Activated T-helper 17 cell treated with anti-CD3 and anti-CD28 coated beads, Interleukin-2, amount 50 U/mL, for 72 hours (primary cell): ENCODE measurements at regions not wholly inside any gene's neighbourhood (a gene's known extent, or its start where the extent isn't known, plus 50 kb on each side); places are given as distances from the start of the nearest gene placed in this dataset.
"Not testable (repeated sequence)": the region's sequence is repeated elsewhere in the genome, so short reads cannot be mapped to it uniquely, and the experiment has no call there.

Experiments used
- ATAC-seq: fragments of 150-1000 bp; cut with Tn5 transposase; replicated peaks from 2 replicates; pipeline ENCODE4 v1.10.0; 2021; ENCODE audit warnings: mild to moderate bottlenecking, moderate library complexity
- H3K27ac Mint-ChIP-seq: one replicate; pipeline ENCODE4 v1.8.0; 2022; ENCODE audit warnings: mixed read lengths
- H3K27me3 Mint-ChIP-seq: one replicate; pipeline ENCODE4 v1.8.0; 2022; ENCODE audit warnings: mixed read lengths
- H3K36me3 Mint-ChIP-seq: one replicate; pipeline ENCODE4 v1.8.0; 2022; ENCODE audit warnings: low read depth, mild to moderate bottlenecking, mixed read lengths
- H3K4me1 Mint-ChIP-seq: one replicate; pipeline ENCODE4 v1.8.0; 2022; ENCODE audit warnings: mixed read lengths
- H3K4me3 Mint-ChIP-seq: one replicate; pipeline ENCODE4 v1.8.0; 2022; ENCODE audit warnings: mild to moderate bottlenecking, mixed read lengths
- H3K9me3 Mint-ChIP-seq: one replicate; pipeline ENCODE4 v1.8.0; 2022; ENCODE audit warnings: mixed read lengths

DNA sequence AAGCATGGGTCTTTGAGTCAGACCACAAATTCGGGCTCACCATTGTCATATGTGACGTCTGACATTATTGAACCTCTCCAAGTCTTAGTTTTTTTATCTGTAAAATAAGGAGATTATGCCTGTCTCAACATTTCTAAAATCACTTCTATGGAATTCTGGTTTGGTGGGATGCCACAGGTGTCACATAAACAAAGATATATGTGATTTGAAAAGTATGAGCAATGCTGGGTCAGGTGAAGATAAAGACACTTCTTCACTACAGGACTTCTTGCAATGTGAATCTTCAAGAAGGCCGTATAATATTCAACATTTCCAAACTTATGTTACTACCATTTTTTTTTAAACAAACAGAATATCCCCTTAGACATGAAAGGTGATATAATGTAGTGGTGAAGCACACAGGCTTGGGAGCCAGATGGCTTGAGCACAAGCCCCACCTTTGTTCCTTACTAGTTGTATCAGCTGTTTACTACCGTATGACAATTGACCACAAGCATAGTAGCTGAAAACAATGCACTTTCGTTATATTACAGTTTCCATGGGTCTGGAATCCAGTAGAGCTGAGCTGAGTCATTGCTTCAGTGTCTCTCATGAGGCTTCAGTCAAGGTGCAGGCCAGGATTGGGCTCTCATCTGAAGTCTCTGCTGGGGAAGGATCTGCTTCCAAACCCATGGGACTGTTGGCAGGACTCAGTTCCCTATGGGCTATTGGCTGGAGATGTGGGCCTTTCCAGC, 87.7 kb downstream of the UTP18 start:
- Mint-ChIP-seq H3K9me3 (no peaks in the 10 kb centered on the region), H3K27me3 (peaks cover 25% of the 10 kb centered on the region), H3K27ac (no peak overlapping the region), H3K4me1 (no peaks in the 10 kb centered on the region), H3K4me3 (no peak overlapping the region), H3K36me3 (no peaks in the 10 kb centered on the region)
- no peak for ATAC-seq

DNA sequence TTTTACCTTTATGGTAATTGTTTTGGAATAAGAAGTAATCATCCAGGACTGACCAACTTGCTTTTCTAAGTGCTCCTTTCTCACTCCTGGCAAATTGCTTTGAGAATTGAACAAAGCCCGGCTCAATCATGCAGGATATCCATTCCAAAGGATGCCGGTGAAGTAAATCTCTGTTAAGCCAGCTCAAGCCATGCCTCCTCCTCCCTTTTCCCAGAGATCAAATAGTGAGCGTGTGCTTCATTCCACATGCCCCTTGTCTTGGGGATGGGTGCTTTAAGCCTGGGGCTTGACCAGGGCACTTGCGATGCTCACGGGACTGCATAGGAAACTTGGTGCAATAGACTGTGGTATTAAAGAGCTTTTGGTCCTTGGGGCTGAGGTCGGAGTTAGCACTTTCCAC, 90.7 kb downstream of the UTP18 start:
- Mint-ChIP-seq H3K27me3 (peaks cover 31% of the 10 kb centered on the region), H3K4me1 (no peaks in the 10 kb centered on the region), H3K4me3 (no peak overlapping the region), H3K36me3 (no peaks in the 10 kb centered on the region), H3K27ac (no peak overlapping the region), H3K9me3 (no peaks in the 10 kb centered on the region)
- ATAC-seq, result no peak

- Mint-ChIP-seq H3K36me3 (no peaks in the 10 kb centered on the region), H3K27ac (no peak overlapping the region), H3K9me3 (no peaks in the 10 kb centered on the region), H3K27me3 (peaks cover 34% of the 10 kb centered on the region), H3K4me1 (no peaks in the 10 kb centered on the region), H3K4me3 (no peak overlapping the region)
- ATAC-seq, result no peak
These were observed 91.5 kb downstream of the UTP18 start for GRCh38 chr17:51351890-51352289.

DNA sequence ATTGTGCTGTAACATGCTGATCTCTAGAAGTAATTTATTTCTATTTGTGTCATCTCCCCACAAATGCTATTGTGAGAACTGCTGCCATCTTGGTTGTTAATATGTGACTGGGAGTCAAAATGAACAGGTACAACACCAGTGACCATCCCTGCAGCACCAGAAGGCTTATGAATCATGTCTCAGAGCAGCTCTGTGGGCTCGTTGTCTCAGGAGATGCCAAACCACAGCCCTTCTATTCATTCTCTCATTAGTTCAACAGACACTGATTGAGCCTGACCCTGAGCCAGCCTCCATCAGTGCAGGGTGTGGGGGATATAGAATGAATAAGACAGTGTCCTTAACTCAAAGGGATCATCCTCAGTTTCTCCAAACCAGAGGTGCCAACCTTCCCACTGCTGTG, 92.5 kb downstream of the UTP18 start:
- no peaks in the 10 kb centered on the region for H3K9me3 Mint-ChIP-seq
- no peaks in the 10 kb centered on the region for H3K4me1 Mint-ChIP-seq
- H3K36me3 Mint-ChIP-seq, result no peaks in the 10 kb centered on the region
- no peak overlapping the region for H3K4me3 Mint-ChIP-seq
- ATAC-seq, result no peak
- H3K27me3 Mint-ChIP-seq, result peaks cover 34% of the 10 kb centered on the region
- H3K27ac Mint-ChIP-seq, result no peak overlapping the region

DNA sequence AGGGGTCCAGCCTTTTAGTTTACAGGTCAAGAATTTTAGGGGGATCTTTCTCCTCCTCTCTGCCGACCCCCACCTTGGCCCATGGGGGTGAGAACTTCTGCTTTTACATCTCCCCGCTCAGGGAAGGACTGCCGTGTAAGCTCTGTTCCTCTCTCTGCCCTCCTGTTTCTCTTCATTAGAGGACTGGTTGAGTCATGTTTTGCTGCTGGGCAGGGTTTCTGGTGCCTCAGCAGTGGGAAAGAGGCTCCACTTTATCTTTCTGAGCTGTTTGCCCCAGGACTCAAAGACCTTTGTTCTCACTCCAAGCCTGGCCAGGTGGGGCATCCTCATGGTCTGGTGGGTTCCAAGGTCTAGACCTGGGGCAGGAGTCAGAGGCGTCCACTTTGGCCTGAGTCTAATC, 93.0 kb downstream of the UTP18 start:
- no peak overlapping the region for H3K4me3 Mint-ChIP-seq
- H3K27me3 Mint-ChIP-seq, result peaks cover 34% of the 10 kb centered on the region
- H3K4me1 Mint-ChIP-seq, result no peaks in the 10 kb centered on the region
- ATAC-seq, result no peak
- no peaks in the 10 kb centered on the region for H3K36me3 Mint-ChIP-seq
- H3K9me3 Mint-ChIP-seq, result no peaks in the 10 kb centered on the region
- no peak overlapping the region for H3K27ac Mint-ChIP-seq

DNA sequence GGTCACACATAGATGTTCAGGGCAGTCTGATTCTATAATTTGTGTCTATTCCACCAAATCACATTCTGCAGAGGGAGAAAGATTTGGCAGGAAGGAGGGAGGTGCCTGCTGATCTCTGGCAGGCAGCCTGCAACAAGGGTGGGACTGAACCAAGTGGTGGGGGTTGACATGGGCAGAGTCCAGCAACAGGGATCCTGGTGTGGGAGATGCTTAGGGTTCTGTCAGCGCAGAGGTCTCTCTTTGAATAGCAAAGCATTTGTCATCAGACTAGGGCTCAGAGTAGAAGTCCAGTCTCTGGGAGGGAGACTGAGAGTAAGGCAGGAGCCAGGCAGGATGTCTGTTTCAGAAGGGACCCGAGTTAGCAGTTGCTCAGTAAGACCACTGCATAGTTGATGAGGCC, 94.6 kb downstream of the UTP18 start:
- peaks cover 34% of the 10 kb centered on the region for H3K27me3 Mint-ChIP-seq
- no peak overlapping the region for H3K4me3 Mint-ChIP-seq
- no peak for ATAC-seq
- no peaks in the 10 kb centered on the region for H3K9me3 Mint-ChIP-seq
- H3K4me1 Mint-ChIP-seq, result no peaks in the 10 kb centered on the region
- no peaks in the 10 kb centered on the region for H3K36me3 Mint-ChIP-seq
- H3K27ac Mint-ChIP-seq, result no peak overlapping the region

DNA sequence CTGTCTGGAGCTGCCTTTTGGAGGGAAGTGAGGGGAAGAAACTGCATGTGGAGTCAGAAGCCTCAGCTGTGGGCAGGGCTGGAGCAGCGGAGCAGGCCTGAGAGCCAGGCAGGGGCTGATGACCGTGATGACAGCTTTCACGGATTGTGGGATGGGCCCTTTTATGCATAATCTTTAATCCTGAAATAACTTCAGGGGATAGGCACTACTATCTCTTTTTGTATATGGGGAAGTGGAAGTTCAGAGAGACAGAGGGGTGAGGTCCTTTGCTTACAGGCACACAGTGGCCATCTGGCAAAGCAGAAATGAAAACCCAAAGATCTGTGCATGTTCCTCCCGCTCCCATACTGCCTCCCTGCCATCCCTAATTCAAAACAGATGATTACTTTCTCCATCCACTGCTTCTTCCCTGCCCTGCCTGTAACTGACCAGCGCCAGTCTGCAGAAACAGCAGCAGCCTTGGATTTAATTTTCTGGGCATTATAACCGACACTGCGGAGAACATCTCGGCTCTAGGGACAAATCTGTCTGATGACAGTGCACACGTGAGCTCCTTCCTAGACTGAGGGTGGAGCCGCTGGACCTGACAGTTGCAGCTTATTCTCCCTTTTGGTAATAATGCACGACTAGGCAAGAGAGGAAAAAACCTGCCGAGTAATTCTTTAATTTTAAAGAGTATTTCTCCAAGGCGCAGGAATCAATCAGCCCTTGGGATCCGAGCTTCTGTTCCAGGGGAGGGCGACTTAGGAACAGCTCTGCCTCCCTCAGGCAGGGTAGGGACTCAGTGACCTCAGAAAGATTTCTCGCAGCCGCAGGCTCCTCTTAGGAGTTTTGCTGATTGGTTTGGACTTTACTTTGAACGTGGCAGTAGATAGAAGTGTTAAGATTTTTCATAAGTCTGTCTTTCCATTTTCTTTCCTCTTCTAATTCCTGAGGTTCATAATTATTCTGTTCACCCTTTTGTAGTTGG, 95.4 kb downstream of the UTP18 start:
- H3K9me3 Mint-ChIP-seq, result no peaks in the 10 kb centered on the region
- no peaks in the 10 kb centered on the region for H3K36me3 Mint-ChIP-seq
- H3K27me3 Mint-ChIP-seq, result peaks cover 27% of the 10 kb centered on the region
- no peak overlapping the region for H3K27ac Mint-ChIP-seq
- no peaks in the 10 kb centered on the region for H3K4me1 Mint-ChIP-seq
- ATAC-seq, result no peak
- H3K4me3 Mint-ChIP-seq, result no peak overlapping the region

- no peaks in the 10 kb centered on the region for H3K36me3 Mint-ChIP-seq
- peaks cover 12% of the 10 kb centered on the region for H3K27me3 Mint-ChIP-seq
- no peaks in the 10 kb centered on the region for H3K9me3 Mint-ChIP-seq
- H3K27ac Mint-ChIP-seq, result no peak overlapping the region
- no peak overlapping the region for H3K4me3 Mint-ChIP-seq
- ATAC-seq, result no peak
- no peaks in the 10 kb centered on the region for H3K4me1 Mint-ChIP-seq
These were observed 98.7 kb downstream of the UTP18 start for GRCh38 chr17:51359055-51359454.

DNA sequence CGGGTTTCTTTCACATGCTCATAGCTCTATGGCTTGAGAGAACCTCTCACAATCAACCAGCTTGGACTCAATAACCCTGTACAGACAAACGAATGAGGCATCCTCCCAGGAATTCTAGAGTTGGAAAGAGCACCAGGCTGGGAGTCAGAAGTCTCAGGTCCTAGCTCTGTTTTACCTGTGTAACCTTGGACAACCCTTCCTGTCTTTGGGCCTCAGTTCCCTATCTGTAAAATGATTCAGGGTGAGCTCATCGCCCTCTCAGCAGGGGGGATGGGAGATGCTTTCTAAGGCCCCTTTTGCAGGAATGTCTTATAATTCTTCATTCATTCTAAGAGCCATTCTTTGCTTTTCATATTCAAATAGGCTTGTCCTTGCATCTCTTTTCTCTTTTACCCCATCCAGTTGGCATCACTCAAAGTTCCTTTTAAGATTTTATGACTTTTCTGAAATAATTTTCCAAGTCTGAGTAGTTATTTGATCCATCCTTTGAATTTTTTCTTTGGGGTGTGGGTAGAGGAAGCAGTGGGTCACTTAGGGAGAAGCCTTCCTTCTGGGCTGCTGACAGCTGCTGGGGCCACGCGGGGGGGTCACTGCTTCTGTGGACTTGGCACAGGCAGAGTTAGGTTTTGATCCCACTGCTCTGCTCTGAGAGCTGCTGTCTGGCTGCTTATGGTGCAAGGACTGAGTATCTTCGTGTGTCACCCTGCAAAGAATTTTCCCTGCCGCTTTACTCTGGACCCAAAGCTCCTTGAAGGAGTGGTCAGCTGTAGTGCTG, 102.7 kb downstream of the UTP18 start:
- ATAC-seq, result no peak
- Mint-ChIP-seq H3K9me3 (no peaks in the 10 kb centered on the region), H3K4me3 (no peak overlapping the region), H3K36me3 (no peaks in the 10 kb centered on the region), H3K27me3 (no peaks in the 10 kb centered on the region), H3K4me1 (peaks cover 14% of the 10 kb centered on the region), H3K27ac (no peak overlapping the region)

DNA sequence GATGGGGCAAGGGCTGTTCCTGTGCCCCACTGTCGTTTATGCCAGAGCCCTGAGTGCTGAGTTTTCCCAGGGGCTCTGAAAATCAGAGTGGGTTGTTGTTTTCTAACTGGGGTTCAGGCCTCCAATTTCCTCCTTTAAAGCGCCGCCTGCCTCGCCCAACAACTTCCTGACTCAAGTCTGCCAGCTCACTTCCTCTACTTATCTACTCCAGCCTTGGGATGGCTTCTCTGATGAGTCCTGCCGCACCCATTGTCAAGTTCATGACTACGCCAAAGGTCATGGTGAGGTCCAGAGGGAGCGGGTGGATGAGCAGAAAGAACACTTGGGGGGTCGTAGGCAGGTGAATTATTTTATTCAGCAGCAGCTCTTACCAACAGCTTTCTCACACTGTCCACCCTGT, 104.7 kb downstream of the UTP18 start:
- Mint-ChIP-seq H3K4me1 (peaks cover 14% of the 10 kb centered on the region), H3K27me3 (no peaks in the 10 kb centered on the region), H3K4me3 (no peak overlapping the region), H3K36me3 (no peaks in the 10 kb centered on the region), H3K27ac (peak overlapping the region; percentile 3), H3K9me3 (no peaks in the 10 kb centered on the region)
- no peak for ATAC-seq

GRCh38 chr17:51366866-51367265, 106.5 kb downstream of the UTP18 start:
- no peaks in the 10 kb centered on the region for H3K36me3 Mint-ChIP-seq
- H3K27ac Mint-ChIP-seq, result no peak overlapping the region
- H3K4me1 Mint-ChIP-seq, result peaks cover 19% of the 10 kb centered on the region
- no peaks in the 10 kb centered on the region for H3K9me3 Mint-ChIP-seq
- no peak for ATAC-seq
- H3K4me3 Mint-ChIP-seq, result no peak overlapping the region
- no peaks in the 10 kb centered on the region for H3K27me3 Mint-ChIP-seq

- not testable (repeated sequence) for H3K9me3 Mint-ChIP-seq, H3K27ac Mint-ChIP-seq, H3K36me3 Mint-ChIP-seq, ATAC-seq, H3K4me3 Mint-ChIP-seq, H3K27me3 Mint-ChIP-seq
- peaks cover 21% of the 10 kb centered on the region for H3K4me1 Mint-ChIP-seq
These were observed 107.5 kb downstream of the UTP18 start for GRCh38 chr17:51367836-51368235.

DNA sequence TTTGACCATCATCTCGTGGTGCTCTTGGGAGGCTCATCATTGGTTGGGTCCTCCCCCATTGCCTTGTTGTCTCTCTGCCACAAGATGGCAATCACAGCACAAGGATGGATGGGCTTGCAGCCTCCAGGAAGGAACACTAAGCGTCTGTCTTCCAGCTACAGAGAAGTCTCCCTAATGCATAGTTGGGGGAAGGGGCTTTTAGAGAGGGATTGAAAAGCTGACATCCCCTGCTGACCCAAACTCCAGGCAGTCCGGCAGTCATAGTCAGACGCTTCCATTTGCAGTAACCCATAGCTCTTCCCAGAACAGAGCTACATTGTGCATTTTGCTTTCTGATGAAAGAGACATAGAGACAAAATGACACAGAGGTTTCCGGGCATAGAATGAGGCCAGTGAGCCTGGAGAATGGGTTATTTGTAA, 111.4 kb downstream of the UTP18 start:
- H3K27me3 Mint-ChIP-seq, result no peaks in the 10 kb centered on the region
- H3K36me3 Mint-ChIP-seq, result no peaks in the 10 kb centered on the region
- peaks cover 7% of the 10 kb centered on the region for H3K4me1 Mint-ChIP-seq
- peak overlapping the region; percentile 54 for H3K4me3 Mint-ChIP-seq
- no peaks in the 10 kb centered on the region for H3K9me3 Mint-ChIP-seq
- ATAC-seq, result peak; percentile 85
- peak overlapping the region; percentile 18 for H3K27ac Mint-ChIP-seq

DNA sequence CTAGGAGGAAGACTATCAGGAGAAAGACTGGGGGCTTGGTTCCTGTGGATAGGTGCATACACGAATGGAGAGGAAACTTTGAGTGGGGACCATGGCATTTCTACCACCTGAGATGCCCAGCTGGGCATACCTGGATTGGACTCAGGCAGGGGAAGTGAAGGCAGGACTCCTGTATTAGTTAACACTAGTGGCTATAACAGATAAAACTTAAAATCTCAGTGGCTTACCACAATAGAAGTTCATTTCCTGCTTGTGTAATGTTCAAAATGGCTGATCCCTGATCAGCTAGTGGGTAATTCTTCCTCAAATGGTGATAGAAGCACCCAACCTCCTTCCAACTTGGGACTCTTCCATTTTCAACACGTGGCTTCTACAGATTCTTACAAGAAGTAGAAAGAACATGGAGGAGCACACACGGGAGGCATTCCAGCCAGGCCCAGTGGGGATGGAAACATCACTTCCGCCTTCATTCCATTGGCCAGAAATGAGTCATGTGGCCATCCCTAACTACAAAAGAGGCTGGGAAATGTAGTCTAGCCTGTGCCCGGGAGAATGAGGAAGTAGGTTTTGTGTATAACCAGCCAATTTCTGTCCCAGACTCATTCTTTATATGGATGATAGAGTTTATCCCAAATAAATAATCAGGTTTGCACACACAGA, 112.1 kb downstream of the UTP18 start:
- Mint-ChIP-seq H3K9me3 (no peaks in the 10 kb centered on the region), H3K4me3 (peak overlapping the region; percentile 54), H3K4me1 (peaks cover 7% of the 10 kb centered on the region), H3K27me3 (no peaks in the 10 kb centered on the region), H3K36me3 (no peaks in the 10 kb centered on the region), H3K27ac (peak overlapping the region; percentile 18)
- ATAC-seq, result peak; percentile 66
